ENCODE measurements at regions not wholly inside any gene's neighbourhood (a gene's known extent, or its start where the extent isn't known, plus 50 kb on each side); places are given as distances from the start of the nearest gene placed in this dataset.

GRCh38 chr14:34160619-34161018 is 209.7 kb upstream of the EGLN3 start:
- TF ChIP-seq CTCF (IDR thresholded peaks at IDR 0.05) = no peak

- no peak for TF ChIP-seq CTCF (IDR thresholded peaks at IDR 0.05)
Measured at GRCh38 chr14:34157651-34158050, 206.8 kb upstream of the EGLN3 start.

- no peak for TF ChIP-seq CTCF (IDR thresholded peaks at IDR 0.05)
Measured at GRCh38 chr14:34147461-34147860, 196.6 kb upstream of the EGLN3 start.

DNA sequence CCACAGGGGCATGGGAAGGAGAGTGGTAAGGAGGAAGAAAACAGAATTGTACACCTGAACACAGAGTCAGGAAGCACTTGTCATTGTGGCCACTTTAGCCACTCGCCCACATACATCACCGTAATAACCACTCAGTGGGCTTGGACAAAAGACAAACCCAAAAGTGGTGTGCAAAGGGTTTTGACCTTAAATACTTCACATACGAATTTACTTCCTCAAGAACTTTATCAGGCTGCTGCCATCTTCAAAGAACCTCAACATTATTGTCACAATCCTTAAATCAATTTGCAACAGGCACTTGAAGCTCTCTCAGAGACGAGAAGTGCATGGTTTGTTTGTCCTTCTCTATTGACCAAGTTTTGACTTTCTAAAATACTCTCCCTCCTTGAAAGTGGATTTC is 187.3 kb upstream of the EGLN3 start:
- no peak for TF ChIP-seq CTCF (IDR thresholded peaks at IDR 0.05)

DNA sequence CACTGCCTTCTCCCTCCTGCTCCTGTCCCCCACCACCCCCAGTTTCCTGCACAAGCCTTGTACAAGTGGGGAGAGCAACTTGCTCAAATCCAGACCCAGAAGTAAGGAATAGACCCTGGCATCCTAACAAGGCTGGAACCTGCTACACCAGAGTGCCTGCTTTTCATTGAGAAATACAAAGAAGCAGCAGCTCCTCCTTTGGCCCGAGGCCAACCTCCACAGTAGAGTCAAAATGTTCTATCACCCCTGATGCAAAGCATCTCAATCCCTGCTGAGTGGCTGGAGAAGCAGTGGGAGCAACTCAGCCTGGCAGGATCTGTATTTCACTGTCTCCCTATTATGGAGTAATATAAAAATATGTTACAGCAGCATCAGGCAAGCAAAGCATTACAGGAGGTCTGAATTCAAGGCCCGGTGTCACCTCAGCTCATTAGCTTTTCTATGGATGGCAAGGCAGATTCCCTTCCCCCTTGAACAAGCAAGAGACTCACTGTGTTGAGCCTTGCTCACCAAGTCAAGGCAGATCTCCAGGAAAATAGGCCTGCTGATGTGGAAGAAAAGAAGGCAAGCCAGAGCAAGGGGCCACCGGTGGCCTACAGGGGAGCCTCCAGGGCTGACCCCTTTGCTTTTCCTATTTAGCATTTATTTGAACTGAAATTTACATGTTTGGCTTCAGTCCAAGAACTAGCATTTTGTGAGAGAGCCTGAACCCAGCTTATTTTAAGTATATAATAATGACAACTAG is 186.3 kb upstream of the EGLN3 start:
- TF ChIP-seq CTCF (IDR thresholded peaks at IDR 0.05) = no peak

GRCh38 chr14:34135492-34135891 is 184.6 kb upstream of the EGLN3 start:
- TF ChIP-seq CTCF (IDR thresholded peaks at IDR 0.05) = no peak

DNA sequence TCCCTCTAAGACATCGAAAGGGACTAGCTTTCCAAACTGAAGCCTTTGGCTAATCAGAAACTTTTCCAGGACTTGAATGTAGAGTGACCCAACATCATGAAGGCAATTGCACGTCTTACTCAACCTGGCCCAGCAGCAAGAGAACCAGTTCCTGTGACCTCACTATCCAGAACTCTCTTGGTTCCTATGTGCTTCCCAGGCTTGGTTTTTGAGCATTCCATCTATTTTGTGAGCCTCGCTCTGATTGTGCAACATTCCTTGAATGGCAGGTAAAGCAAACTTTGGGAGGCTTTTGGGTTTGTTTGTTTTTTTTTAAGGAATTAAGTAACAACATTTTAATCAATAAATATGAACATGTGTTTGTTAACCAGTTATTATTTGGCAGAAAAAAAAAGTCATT is 183.6 kb upstream of the EGLN3 start:
- no peak for TF ChIP-seq CTCF (IDR thresholded peaks at IDR 0.05)
